ENCODE measurements at regions not wholly inside any gene's neighbourhood (a gene's known extent, or its start where the extent isn't known, plus 50 kb on each side); places are given as distances from the start of the nearest gene placed in this dataset.

DNA sequence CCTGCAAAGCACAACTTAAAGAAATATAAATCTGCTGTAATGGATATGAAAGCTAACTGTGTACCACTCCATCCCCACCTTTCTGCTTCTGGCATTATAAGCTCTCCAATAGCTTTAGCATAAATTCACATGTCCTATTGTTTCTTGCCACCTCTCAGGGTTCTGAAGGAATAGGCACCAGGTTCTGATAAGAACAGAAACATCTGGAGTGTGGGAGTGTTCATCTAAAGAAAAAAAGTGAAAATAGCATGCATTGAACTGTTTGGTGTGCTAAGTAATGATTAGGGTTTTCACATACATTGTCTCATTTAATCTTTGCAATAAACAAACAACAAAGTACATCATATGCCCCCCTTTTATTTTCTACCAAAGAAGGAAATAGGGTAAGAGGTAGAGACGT, 72.3 kb downstream of the FAM76B start:
- no peaks in the 10 kb centered on the region for H4K20me1 ChIP-seq (replicated peaks; ENCODE audit: control insufficient read depth, extremely low read depth, insufficient read depth, low read length)
- CTCF ChIA-PET: interaction anchor here (1.1 to 2.8 kb wide), 2 partner anchors 12 to 565 kb away, joined by 3 to 13 read pairs; no protein-coding TSS in a partner anchor

DNA sequence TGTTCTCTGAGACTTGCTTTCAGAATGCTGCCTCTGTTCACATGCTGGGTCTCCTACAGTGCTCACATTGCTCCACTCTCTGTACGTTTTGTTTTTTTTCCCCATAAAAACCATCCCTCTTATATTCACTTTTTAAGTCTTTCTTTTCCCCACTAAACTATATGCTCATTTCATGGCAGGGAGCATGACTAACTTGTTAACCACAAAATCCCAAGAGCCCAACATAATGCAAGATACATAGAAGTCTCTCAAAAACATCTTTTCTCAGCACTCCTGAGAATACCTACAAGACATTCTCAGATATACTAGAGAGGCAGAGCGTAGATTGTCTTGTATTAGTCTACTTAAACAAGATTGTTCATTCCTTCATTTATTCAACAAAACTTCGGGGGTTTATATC, 73.3 kb downstream of the FAM76B start:
- TF ChIP-seq POLR2AphosphoS5 (IDR thresholded peaks at IDR 0.05; ENCODE audit: insufficient read depth, low read depth, low read length) (no peak), EZH2 (IDR thresholded peaks at IDR 0.05; ENCODE audit: borderline replicate concordance, low read depth, low read length, severe bottlenecking) (no peak)
- TF ChIP-seq, protein P1, sequence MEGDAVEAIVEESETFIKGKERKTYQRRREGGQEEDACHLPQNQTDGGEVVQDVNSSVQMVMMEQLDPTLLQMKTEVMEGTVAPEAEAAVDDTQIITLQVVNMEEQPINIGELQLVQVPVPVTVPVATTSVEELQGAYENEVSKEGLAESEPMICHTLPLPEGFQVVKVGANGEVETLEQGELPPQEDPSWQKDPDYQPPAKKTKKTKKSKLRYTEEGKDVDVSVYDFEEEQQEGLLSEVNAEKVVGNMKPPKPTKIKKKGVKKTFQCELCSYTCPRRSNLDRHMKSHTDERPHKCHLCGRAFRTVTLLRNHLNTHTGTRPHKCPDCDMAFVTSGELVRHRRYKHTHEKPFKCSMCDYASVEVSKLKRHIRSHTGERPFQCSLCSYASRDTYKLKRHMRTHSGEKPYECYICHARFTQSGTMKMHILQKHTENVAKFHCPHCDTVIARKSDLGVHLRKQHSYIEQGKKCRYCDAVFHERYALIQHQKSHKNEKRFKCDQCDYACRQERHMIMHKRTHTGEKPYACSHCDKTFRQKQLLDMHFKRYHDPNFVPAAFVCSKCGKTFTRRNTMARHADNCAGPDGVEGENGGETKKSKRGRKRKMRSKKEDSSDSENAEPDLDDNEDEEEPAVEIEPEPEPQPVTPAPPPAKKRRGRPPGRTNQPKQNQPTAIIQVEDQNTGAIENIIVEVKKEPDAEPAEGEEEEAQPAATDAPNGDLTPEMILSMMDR (IDR thresholded peaks at IDR 0.05; ENCODE audit: extremely low read depth in 1 of 2, insufficient read depth in 1 of 2, low read depth in 1 of 2, low read length in 2 of 2): no peak
- Histone ChIP-seq H3K27me3 (ENCODE audit: control insufficient read depth in 2 of 2, insufficient read depth in 2 of 2, low read length in 2 of 2) (peaks cover 6 to 19% of the 10 kb centered on the region in 2 experiments), H2AFZ (ENCODE audit: low read depth, low read length) (no peak overlapping the region), H3K9me1 (replicated peaks; ENCODE audit: control insufficient read depth, extremely low read depth, insufficient read depth, low read length) (no peaks in the 10 kb centered on the region), H4K20me1 (replicated peaks; ENCODE audit: control insufficient read depth, extremely low read depth, insufficient read depth, low read length) (no peaks in the 10 kb centered on the region), H3K36me3 (ENCODE audit: control insufficient read depth in 2 of 2, extremely low read depth in 1 of 2, insufficient read depth in 2 of 2, low read length in 2 of 2) (no peaks in the 10 kb centered on the region), H3K79me2 (ENCODE audit: control insufficient read depth, insufficient read depth, low read length) (no peaks in the 10 kb centered on the region), H3K27ac (ENCODE audit: insufficient read depth, low read depth, low read length) (peak overlapping the region; percentile 12), H3K4me3 (replicated peaks in 1 of 3; ENCODE audit: insufficient read depth in 1 of 3, low read depth in 1 of 3, low read length in 3 of 3) (no peak overlapping the region), H3K4me1 (ENCODE audit: control insufficient read depth, extremely low read depth, insufficient read depth, low read length) (no peaks in the 10 kb centered on the region), H3K9ac (replicated peaks; ENCODE audit: extremely low read depth, insufficient read depth, low read length) (no peak overlapping the region), H3K4me2 (ENCODE audit: insufficient read depth, low read length) (no peak overlapping the region), H3K9me3 (replicated peaks; ENCODE audit: control insufficient read depth, insufficient read depth, low read length) (no peaks in the 10 kb centered on the region)
- no peak for DNase-seq (ENCODE audit: low read depth, low spot score)
- POLR2A ChIA-PET: no interaction called here
- CTCF ChIA-PET: interaction anchor here (1.5 to 2.8 kb wide), 3 partner anchors 11 to 14 kb away, joined by 4 to 13 read pairs (median 12); no protein-coding TSS in a partner anchor
- dilution Hi-C loops (cut with MboI; ENCODE audit: extremely low pct_ligation_motif_present, low sequenced_read_pairs) (no loop called here), intact Hi-C loops (cut with micrococcal nuclease) (no loop called here)
- no peak for FAIRE-seq
- no TSS peak for BruUV-seq (replicated peaks)

More for the DNA sequence above, 72.3 kb downstream of the FAM76B start:
- no peak overlapping the region for H3K4me2 ChIP-seq (ENCODE audit: insufficient read depth, low read length)
- no peaks in the 10 kb centered on the region for H3K9me1 ChIP-seq (replicated peaks; ENCODE audit: control insufficient read depth, extremely low read depth, insufficient read depth, low read length)
- no peak overlapping the region for H3K9ac ChIP-seq (replicated peaks; ENCODE audit: extremely low read depth, insufficient read depth, low read length)
- DNase-seq (ENCODE audit: low read depth, low spot score) (no peak), FAIRE-seq (no peak)
- no TSS peak for BruUV-seq (replicated peaks)
- TF ChIP-seq GATA2 (IDR thresholded peaks at IDR 0.05; ENCODE audit: insufficient read depth, insufficient read length, low read depth, low read length) (no peak), POLR2A (IDR thresholded peaks at IDR 0.05; ENCODE audit: low read depth, low read length) (no peak), MYC (IDR thresholded peaks at IDR 0.05; ENCODE audit: low read depth, low read length) (no peak), FOS (IDR thresholded peaks at IDR 0.05; ENCODE audit: borderline replicate concordance, insufficient read depth, low read length) (no peak)
- TF ChIP-seq, protein P2, sequence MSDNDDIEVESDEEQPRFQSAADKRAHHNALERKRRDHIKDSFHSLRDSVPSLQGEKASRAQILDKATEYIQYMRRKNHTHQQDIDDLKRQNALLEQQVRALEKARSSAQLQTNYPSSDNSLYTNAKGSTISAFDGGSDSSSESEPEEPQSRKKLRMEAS (IDR thresholded peaks at IDR 0.05; ENCODE audit: insufficient read depth, insufficient read length): no peak
- intact Hi-C loops (cut with micrococcal nuclease): no loop called here
- no peak overlapping the region for H3K4me3 ChIP-seq (replicated peaks in 1 of 3; ENCODE audit: insufficient read depth in 1 of 3, low read depth in 1 of 3, low read length in 3 of 3)
- dilution Hi-C loops (cut with MboI; ENCODE audit: extremely low pct_ligation_motif_present, low sequenced_read_pairs): no loop called here
- no peak overlapping the region for H2AFZ ChIP-seq (ENCODE audit: low read depth, low read length)
- H3K4me1 ChIP-seq (ENCODE audit: control insufficient read depth, extremely low read depth, insufficient read depth, low read length): no peaks in the 10 kb centered on the region
- no peak overlapping the region for H3K27ac ChIP-seq (ENCODE audit: insufficient read depth, low read depth, low read length)
- H3K27me3 ChIP-seq (ENCODE audit: control insufficient read depth in 2 of 2, insufficient read depth in 2 of 2, low read length in 2 of 2): peaks cover 0 to 18% of the 10 kb centered on the region in 2 experiments
- POLR2A ChIA-PET: no interaction called here
- H3K79me2 ChIP-seq (ENCODE audit: control insufficient read depth, insufficient read depth, low read length): no peaks in the 10 kb centered on the region
- no peaks in the 10 kb centered on the region for H3K36me3 ChIP-seq (ENCODE audit: control insufficient read depth in 2 of 2, extremely low read depth in 1 of 2, insufficient read depth in 2 of 2, low read length in 2 of 2)
- no peaks in the 10 kb centered on the region for H3K9me3 ChIP-seq (replicated peaks; ENCODE audit: control insufficient read depth, insufficient read depth, low read length)

Measured in endothelial cell of umbilical vein (primary cell).